Breast epithelium (tissue), 4 donors: ENCODE measurements at regions not wholly inside any gene's neighbourhood (a gene's known extent, or its start where the extent isn't known, plus 50 kb on each side); places are given as distances from the start of the nearest gene placed in this dataset.

Experiments
- DNase-seq, 2 donors: peaks; one replicate each; pipeline ENCODE4 v3.0.0-alpha.2; 2019; ENCODE audit warnings: low spot score in 2 of 2
- H3K27ac ChIP-seq, 2 donors: fragments of 200-600 bp; sonication (generic) in 1 of 2; one replicate each; pipeline ENCODE4 v1.5.1; 2016 to 2019; ENCODE audit warnings: mild to moderate bottlenecking in 1 of 2
- H3K27me3 ChIP-seq, 2 donors: fragments of 200-600 bp; sonication (generic) in 1 of 2; one replicate each; pipeline versions ENCODE4 v1.5.1 to v1.6.0; 2017 to 2019; ENCODE audit warnings: control low read depth in 1 of 2, mild to moderate bottlenecking in 1 of 2
- H3K36me3 ChIP-seq: fragments of 200-600 bp; one replicate; pipeline ENCODE4 v1.5.1; 2019
- H3K4me1 ChIP-seq, 2 donors: fragments of 200-600 bp; sonication (generic); one replicate each; pipeline ENCODE4 v1.5.1; 2016 to 2019; ENCODE audit warnings: control low read depth in 1 of 2
- H3K4me3 ChIP-seq, 3 donors: fragments of 200-600 bp; sonication (generic); 1 replicate in 2 of 3; 2 replicates in 1 of 3; pipeline ENCODE4 v1.5.1; 2016 to 2019; ENCODE audit warnings: mild to moderate bottlenecking in 3 of 3, moderate library complexity in 2 of 3
- H3K9me3 ChIP-seq, 2 donors: fragments of 200-600 bp; sonication (generic) in 1 of 2; one replicate each; pipeline ENCODE4 v1.5.1; 2016 to 2019; ENCODE audit warnings: control low read depth in 1 of 2
- CTCF ChIP-seq, 3 donors: fragments of 450-650 bp; IDR thresholded peaks; one replicate each; pipeline ENCODE4 v1.5.1; 2016 to 2017; ENCODE audit warnings: antibody characterized with exemption in 3 of 3, mild to moderate bottlenecking in 3 of 3, moderate library complexity in 3 of 3
- POLR2A ChIP-seq: fragments of 450-650 bp; IDR thresholded peaks from one replicate; pipeline ENCODE4 v1.6.1; 2016; ENCODE audit warnings: antibody characterized with exemption, mild to moderate bottlenecking, moderate library complexity
- POLR2AphosphoS5 ChIP-seq, 3 donors: sonication (generic); formaldehyde crosslinking; IDR thresholded peaks; one replicate each; pipeline ENCODE4 v1.6.1; 2017; ENCODE audit warnings: antibody characterized with exemption in 3 of 3
- intact Hi-C: fragments of 100-400 bp; cut with DNase I; formaldehyde crosslinking; loops from one replicate; pipeline ENCODE4 v1.15.1; 2023; ENCODE audit warnings: low total_unique reads

DNA sequence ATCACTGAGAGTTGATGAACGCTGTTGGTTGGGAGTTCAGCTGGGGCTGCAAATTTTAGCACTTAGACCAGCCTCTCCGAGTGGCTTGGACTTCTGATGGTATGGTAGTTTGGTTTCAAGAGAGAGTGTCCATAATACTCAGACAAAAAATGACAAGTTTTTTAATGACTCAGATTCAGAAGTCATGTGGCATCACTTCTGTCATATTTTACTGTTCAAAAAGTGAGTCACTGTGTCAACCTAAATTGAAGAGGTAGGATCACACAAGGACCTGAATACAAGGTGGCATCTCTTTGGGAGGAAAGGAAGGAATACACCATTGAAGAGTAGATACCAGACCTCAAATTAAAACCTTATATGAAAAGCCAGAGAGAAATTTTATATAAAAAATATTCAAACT lies 99.1 kb upstream of the CHMP2B start:
- TF ChIP-seq POLR2AphosphoS5 (IDR thresholded peaks at IDR 0.05), result no peak
- TF ChIP-seq CTCF (IDR thresholded peaks at IDR 0.05), result no peak
- no peak for TF ChIP-seq POLR2A
- no peaks in the 10 kb centered on the region for H3K36me3 ChIP-seq
- no peak overlapping the region for H3K4me3 ChIP-seq
- H3K27ac ChIP-seq, result no peak overlapping the region
- intact Hi-C loops, result no loop called here
- no peaks in the 10 kb centered on the region for H3K27me3 ChIP-seq
- no peaks in the 10 kb centered on the region for H3K9me3 ChIP-seq
- H3K4me1 ChIP-seq, result no peaks in the 10 kb centered on the region
- DNase-seq, result no peak

- no peak for TF ChIP-seq CTCF (IDR thresholded peaks at IDR 0.05)
- no peak for TF ChIP-seq POLR2A
- no peak for TF ChIP-seq POLR2AphosphoS5 (IDR thresholded peaks at IDR 0.05)
- Histone ChIP-seq H3K27ac (no peak overlapping the region), H3K27me3 (no peaks in the 10 kb centered on the region), H3K4me3 (no peak overlapping the region), H3K4me1 (no peaks in the 10 kb centered on the region), H3K36me3 (no peaks in the 10 kb centered on the region), H3K9me3 (no peaks in the 10 kb centered on the region)
- DNase-seq, result no peak
- intact Hi-C loops, result no loop called here
Measured at GRCh38 chr3:87127281-87127680, 99.8 kb upstream of the CHMP2B start.

DNA sequence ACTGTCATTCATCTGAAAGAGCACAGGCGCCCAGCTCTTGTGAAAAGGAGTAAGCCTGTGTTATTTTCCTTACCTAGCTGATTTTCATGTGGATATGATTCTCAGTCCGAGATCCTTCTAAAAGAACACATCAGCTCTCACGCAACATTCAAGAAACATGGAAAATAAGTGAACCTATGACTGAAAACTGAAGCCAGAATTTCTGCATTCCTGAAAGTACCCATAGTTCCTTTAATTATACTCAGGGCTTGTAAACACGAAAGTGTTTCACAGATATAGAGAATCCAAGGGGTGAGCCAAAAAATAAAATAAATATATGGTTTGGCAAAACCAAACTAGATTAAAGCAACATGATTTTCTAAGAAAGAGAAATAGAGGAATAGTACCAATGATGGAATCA lies 100.8 kb upstream of the CHMP2B start:
- no peak for TF ChIP-seq POLR2A
- no peak for TF ChIP-seq POLR2AphosphoS5 (IDR thresholded peaks at IDR 0.05)
- TF ChIP-seq CTCF (IDR thresholded peaks at IDR 0.05), result no peak
- Histone ChIP-seq H3K36me3 (no peaks in the 10 kb centered on the region), H3K4me1 (no peaks in the 10 kb centered on the region), H3K27me3 (no peaks in the 10 kb centered on the region), H3K27ac (peak overlapping the region in 1 of 2 donors; percentile 10), H3K9me3 (no peaks in the 10 kb centered on the region), H3K4me3 (no peak overlapping the region)
- no peak for DNase-seq
- intact Hi-C loops, result no loop called here

GRCh38 chr3:87125116-87125515 lies 102.0 kb upstream of the CHMP2B start:
- no peaks in the 10 kb centered on the region for H3K9me3 ChIP-seq
- H3K4me3 ChIP-seq, result no peak overlapping the region
- no peaks in the 10 kb centered on the region for H3K27me3 ChIP-seq
- no peaks in the 10 kb centered on the region for H3K36me3 ChIP-seq
- no peaks in the 10 kb centered on the region for H3K4me1 ChIP-seq
- no peak for DNase-seq
- H3K27ac ChIP-seq, result no peak overlapping the region
- TF ChIP-seq POLR2AphosphoS5 (IDR thresholded peaks at IDR 0.05) (no peak), CTCF (IDR thresholded peaks at IDR 0.05) (no peak), POLR2A (no peak)
- intact Hi-C loops, result no loop called here

DNA sequence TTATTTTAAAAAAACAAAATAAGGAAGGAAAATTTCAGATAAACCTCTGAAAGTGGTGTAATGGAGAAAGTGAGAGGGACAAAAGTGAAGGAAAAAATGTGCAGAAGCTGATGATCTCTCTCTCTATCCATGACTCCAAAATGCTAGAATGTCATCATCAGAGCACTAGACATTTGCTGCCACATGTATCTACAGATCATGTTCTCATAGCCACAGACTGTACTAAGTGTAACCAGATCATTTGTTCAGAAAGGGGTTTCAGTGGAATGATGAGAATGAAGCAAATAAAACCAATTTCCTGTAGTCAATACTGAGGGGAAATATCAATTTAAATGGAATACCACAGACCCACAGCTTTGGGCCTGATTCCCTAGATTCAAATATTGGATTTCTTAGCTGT lies 104.3 kb upstream of the CHMP2B start:
- TF ChIP-seq POLR2AphosphoS5 (IDR thresholded peaks at IDR 0.05) (no peak), POLR2A (no peak), CTCF (IDR thresholded peaks at IDR 0.05) (no peak)
- no peaks in the 10 kb centered on the region for H3K36me3 ChIP-seq
- H3K4me1 ChIP-seq, result no peaks in the 10 kb centered on the region
- no peak overlapping the region for H3K4me3 ChIP-seq
- intact Hi-C loops, result no loop called here
- no peak for DNase-seq
- H3K27me3 ChIP-seq, result no peaks in the 10 kb centered on the region
- H3K27ac ChIP-seq, result no peak overlapping the region
- H3K9me3 ChIP-seq, result no peaks in the 10 kb centered on the region
